Stomach (tissue), 8 donors: ENCODE measurements at regions not wholly inside any gene's neighbourhood (a gene's known extent, or its start where the extent isn't known, plus 50 kb on each side); places are given as distances from the start of the nearest gene placed in this dataset.

Source experiments
- DNase-seq, 2 donors: peaks; one replicate each; pipeline versions ENCODE4 v3.0.0 to v3.0.0-alpha.2; 2013 to 2019
- H3K27ac ChIP-seq, 5 donors: fragments of 200-600 bp in 4 of 5; sonication (generic) in 4 of 5; one replicate each; pipeline ENCODE4 v1.5.1; 2013 to 2019; ENCODE audit warnings: mild to moderate bottlenecking in 1 of 5, moderate library complexity in 1 of 5
- H3K27me3 ChIP-seq, 3 donors: fragments of 200-600 bp; sonication (generic); one replicate each; pipeline ENCODE4 v1.5.1; 2017 to 2019; ENCODE audit warnings: mixed run types in 1 of 3
- H3K36me3 ChIP-seq, 4 donors: fragments of 200-600 bp; sonication (generic); 1 replicate in 3 of 4; 2 replicates in 1 of 4; pipeline ENCODE4 v1.5.1; 2016 to 2019
- H3K4me1 ChIP-seq, 4 donors: fragments of 200-600 bp; sonication (generic); one replicate each; pipeline ENCODE4 v1.5.1; 2016 to 2019
- H3K4me3 ChIP-seq, 4 donors: fragments of 200-600 bp; sonication (generic) in 3 of 4; one replicate each; pipeline ENCODE4 v1.5.1; 2016 to 2019; ENCODE audit warnings: mild to moderate bottlenecking in 1 of 4
- H3K9me3 ChIP-seq, 4 donors: fragments of 200-600 bp; sonication (generic); one replicate each; pipeline ENCODE4 v1.5.1; 2016 to 2019
- EP300 ChIP-seq: sonication (generic); formaldehyde crosslinking; IDR thresholded peaks from one replicate; pipeline ENCODE4 v1.6.1; 2017; ENCODE audit warnings: antibody characterized with exemption
- POLR2A ChIP-seq, 4 donors: fragments of 450-650 bp; IDR thresholded peaks; one replicate each; pipeline ENCODE4 v1.6.1; 2016; ENCODE audit warnings: antibody characterized with exemption in 4 of 4, control low read depth in 2 of 4, mild to moderate bottlenecking in 1 of 4, moderate library complexity in 1 of 4
- POLR2AphosphoS5 ChIP-seq, 3 donors: sonication (generic); formaldehyde crosslinking; IDR thresholded peaks; one replicate each; pipeline ENCODE4 v1.6.1; 2016; ENCODE audit warnings: antibody characterized with exemption in 3 of 3
- WGBS, 5 donors: extraction: QIAGEN DNeasy Blood & Tissue Kit in 3 of 5; methylation state at CpG; one replicate each; pipeline versions ENCODE4 v1.1.5 to v1.1.7; 2013 to 2018; 5-methylcytosine and 5-hydroxymethylcytosine counted together
- intact Hi-C: fragments of 100-400 bp; cut with DNase I; formaldehyde crosslinking; loops from one replicate; pipeline ENCODE4 v1.15.1; 2023; ENCODE audit warnings: low total_unique reads
- TF ChIP-seq, protein P1 (sequence below), 7 experiments: fragments of 450-650 bp in 4 of 7; fragments of 200-600 bp in 3 of 7; sonication (generic) in 3 of 7; IDR thresholded peaks; one replicate each; pipeline ENCODE4 v1.5.1; 2016 to 2019; ENCODE audit warnings: antibody characterized with exemption in 7 of 7, control low read depth in 2 of 7, mild to moderate bottlenecking in 1 of 7
- donor health status: healthy with polysubstance abuse.
- donor health status: Bipolar disorder and iron deficiency.
- donor health status: healthy.

DNA sequence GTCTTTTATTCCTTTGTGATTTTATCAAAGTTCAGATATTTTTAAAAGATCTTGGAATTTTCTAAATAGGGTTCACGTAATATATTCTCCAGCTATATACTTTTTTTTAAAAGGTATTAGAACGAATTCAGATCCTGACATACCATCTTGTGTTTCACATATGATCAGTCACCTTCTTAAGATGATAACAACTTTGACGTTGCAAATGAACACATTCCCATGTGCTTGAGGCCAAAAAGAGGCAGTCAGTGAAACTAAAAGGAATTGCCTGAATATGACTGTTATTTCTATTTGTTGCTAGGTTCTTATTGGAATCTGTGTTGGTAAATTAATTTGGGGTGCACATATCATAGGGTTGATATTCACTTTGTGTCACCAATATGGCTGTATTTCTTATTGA lies 310.1 kb downstream of the MDFIC start:
- Histone ChIP-seq H3K27ac (no peak overlapping the region), H3K4me3 (no peak overlapping the region), H3K4me1 (peaks cover 0 to 9% (median 4%) of the 10 kb centered on the region in 4 donors), H3K27me3 (no peaks in the 10 kb centered on the region), H3K36me3 (no peaks in the 10 kb centered on the region), H3K9me3 (peaks cover 0 to 7% (median 3%) of the 10 kb centered on the region in 4 donors)
- no peak for TF ChIP-seq POLR2A (IDR thresholded peaks at IDR 0.05)
- no peak for TF ChIP-seq POLR2AphosphoS5 (IDR thresholded peaks at IDR 0.05)
- TF ChIP-seq, protein P1, sequence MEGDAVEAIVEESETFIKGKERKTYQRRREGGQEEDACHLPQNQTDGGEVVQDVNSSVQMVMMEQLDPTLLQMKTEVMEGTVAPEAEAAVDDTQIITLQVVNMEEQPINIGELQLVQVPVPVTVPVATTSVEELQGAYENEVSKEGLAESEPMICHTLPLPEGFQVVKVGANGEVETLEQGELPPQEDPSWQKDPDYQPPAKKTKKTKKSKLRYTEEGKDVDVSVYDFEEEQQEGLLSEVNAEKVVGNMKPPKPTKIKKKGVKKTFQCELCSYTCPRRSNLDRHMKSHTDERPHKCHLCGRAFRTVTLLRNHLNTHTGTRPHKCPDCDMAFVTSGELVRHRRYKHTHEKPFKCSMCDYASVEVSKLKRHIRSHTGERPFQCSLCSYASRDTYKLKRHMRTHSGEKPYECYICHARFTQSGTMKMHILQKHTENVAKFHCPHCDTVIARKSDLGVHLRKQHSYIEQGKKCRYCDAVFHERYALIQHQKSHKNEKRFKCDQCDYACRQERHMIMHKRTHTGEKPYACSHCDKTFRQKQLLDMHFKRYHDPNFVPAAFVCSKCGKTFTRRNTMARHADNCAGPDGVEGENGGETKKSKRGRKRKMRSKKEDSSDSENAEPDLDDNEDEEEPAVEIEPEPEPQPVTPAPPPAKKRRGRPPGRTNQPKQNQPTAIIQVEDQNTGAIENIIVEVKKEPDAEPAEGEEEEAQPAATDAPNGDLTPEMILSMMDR (IDR thresholded peaks at IDR 0.05): no peak
- TF ChIP-seq EP300: no peak
- WGBS, 5 donors: 68 to 82% (median 78%) methylated on average over 3 of the region's 3 CpGs
- DNase-seq: no peak
- intact Hi-C loops: no loop called here

DNA sequence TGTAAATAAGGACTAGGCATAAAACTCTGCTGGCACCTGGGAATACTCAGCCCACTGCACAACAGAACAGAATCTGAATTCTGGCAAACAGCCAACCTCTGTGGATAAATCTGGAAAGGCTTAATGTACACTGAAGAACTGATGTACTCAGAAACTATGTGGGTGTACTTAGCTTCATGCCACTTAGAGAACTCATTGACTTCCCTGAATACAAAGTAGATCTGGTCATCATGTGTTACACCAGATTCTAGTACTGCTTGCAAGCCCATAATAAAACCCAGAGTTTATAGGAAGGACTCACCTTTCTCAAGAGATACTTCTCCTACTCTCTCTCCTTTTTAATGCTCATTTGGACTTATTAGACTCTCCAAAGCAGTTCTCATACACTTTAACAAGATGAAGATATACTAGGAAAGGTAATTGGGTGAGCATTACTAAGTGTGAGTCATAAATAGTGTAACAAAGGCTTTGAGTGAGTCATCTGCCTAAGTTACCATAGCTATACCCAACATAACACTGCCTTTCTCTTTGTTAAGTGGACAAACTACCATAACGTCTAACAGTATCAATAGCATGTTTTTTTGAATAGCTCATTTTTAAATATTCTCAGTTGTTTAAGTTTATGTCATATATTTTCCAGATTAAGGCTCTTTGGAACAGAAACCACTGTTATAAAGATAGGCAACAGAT lies 309.1 kb downstream of the MDFIC start:
- Histone ChIP-seq H3K27me3 (no peaks in the 10 kb centered on the region), H3K4me3 (no peak overlapping the region), H3K27ac (no peak overlapping the region), H3K9me3 (peaks cover 0 to 5% (median 2%) of the 10 kb centered on the region in 4 donors), H3K36me3 (no peaks in the 10 kb centered on the region), H3K4me1 (peaks cover 0 to 9% (median 4%) of the 10 kb centered on the region in 4 donors)
- peak in 1 of 2 donors; percentile 73 for DNase-seq
- 6 to 19% (median 14%) methylated on average over 1 of the region's 1 CpG for WGBS, 5 donors
- intact Hi-C loops: no loop called here
- TF ChIP-seq, protein P1 (IDR thresholded peaks at IDR 0.05): no peak
- TF ChIP-seq POLR2A (IDR thresholded peaks at IDR 0.05): no peak
- peak in 1 of 3 donors; percentile 51 for TF ChIP-seq POLR2AphosphoS5 (IDR thresholded peaks at IDR 0.05)
- no peak for TF ChIP-seq EP300

DNA sequence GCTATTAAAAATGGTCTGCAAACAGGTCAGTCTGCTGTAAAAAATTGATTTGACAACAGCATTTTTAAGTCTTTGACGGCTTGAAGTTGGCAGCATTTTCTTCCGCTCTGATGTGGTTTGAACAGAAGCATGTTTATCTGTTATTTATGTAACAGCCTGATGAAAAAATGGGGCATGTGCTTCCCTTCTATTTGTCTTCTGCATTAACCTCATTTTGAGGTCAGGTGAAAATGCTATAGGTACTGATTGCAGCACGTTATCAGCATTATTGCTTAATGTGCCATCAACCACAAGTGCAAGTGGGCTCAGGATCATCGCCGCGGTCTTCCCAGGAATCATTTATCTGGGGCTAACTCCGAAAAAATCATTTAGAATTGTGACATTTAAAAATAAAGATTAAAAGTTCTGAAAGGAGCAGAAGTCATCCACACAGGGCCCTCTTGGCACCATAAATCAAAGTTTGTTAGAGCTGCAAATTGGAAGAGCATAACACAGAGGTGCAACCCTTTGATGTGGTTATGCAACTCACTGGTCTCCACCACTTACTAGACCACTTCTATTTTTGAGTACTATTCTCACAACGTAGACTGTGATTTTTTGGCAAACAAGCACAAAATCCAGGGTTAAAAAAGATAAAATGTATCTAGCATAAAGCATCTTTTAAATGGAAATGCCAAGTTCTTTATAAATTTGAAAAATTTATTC lies 307.7 kb downstream of the MDFIC start:
- WGBS, 5 donors: 32 to 61% (median 44%) methylated on average over 8 of the region's 8 CpGs
- no peak for TF ChIP-seq EP300
- TF ChIP-seq POLR2A (IDR thresholded peaks at IDR 0.05): no peak
- TF ChIP-seq, protein P1 (IDR thresholded peaks at IDR 0.05): no peak
- TF ChIP-seq POLR2AphosphoS5 (IDR thresholded peaks at IDR 0.05): no peak
- H3K36me3 ChIP-seq: no peaks in the 10 kb centered on the region
- intact Hi-C loops: no loop called here
- no peaks in the 10 kb centered on the region for H3K9me3 ChIP-seq
- peaks cover 0 to 9% (median 4%) of the 10 kb centered on the region in 4 donors for H3K4me1 ChIP-seq
- peak in 1 of 2 donors; percentile 18 for DNase-seq
- H3K27me3 ChIP-seq: no peaks in the 10 kb centered on the region
- H3K27ac ChIP-seq: no peak overlapping the region
- H3K4me3 ChIP-seq: no peak overlapping the region

DNA sequence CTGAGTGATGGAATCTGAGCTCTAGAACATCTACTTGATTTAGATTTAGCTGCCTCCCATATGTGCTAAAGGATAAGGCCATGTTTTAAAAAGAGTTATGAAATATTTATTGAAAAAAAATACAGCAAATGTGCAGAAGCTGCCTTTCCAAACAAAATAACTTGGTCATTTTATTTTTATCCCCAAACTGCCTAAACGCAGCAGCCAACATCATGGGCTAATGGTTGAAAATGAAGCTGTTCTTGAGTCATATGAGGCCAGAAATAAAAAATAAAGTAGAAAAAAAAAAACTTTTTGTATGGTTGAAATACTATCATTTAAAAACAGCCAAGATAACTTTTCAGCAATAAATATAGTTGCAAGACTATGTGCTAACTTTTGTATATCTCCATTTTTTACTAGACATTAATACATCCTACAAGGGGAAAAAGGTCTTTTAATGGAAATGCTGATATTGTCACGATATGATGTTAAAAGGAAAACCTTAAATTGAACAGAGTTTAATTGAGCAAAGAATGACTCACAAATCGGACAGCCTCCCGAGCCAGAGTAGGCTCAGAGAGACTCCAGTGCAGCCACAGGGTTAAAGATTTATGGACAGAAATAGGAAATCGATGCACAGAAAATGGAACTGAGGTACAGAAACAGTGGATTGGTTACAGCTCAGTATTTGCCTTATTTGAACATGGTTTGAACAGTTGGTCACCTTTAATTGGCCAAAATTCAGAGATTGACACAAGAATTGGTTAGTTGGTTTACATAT lies 305.8 kb downstream of the MDFIC start:
- no peak for DNase-seq
- WGBS, 5 donors: 85 to 92% (median 90%) methylated on average over 5 of the region's 5 CpGs
- Histone ChIP-seq H3K4me3 (no peak overlapping the region), H3K27ac (no peak overlapping the region), H3K4me1 (peaks cover 0 to 9% (median 4%) of the 10 kb centered on the region in 4 donors), H3K36me3 (no peaks in the 10 kb centered on the region), H3K9me3 (no peaks in the 10 kb centered on the region), H3K27me3 (no peaks in the 10 kb centered on the region)
- TF ChIP-seq, protein P1 (IDR thresholded peaks at IDR 0.05): no peak
- TF ChIP-seq EP300 (no peak), POLR2A (IDR thresholded peaks at IDR 0.05) (no peak), POLR2AphosphoS5 (IDR thresholded peaks at IDR 0.05) (no peak)
- intact Hi-C loops: no loop called here
